Chondrocyte (in vitro differentiated cells): ENCODE measurements at regions not wholly inside any gene's neighbourhood (a gene's known extent, or its start where the extent isn't known, plus 50 kb on each side); places are given as distances from the start of the nearest gene placed in this dataset.

ENCODE experiments used
- DNase-seq: peaks from one replicate; pipeline ENCODE4 v3.0.0; 2021; ENCODE audit warnings: mixed read lengths, low spot score
- H3K27ac Mint-ChIP-seq: one replicate; pipeline ENCODE4 v1.8.0; 2021; ENCODE audit warnings: mild to moderate bottlenecking, moderate library complexity, mixed read lengths; ENCODE audit not compliant: unreplicated experiment
- H3K27me3 Mint-ChIP-seq: 2 replicates; pipeline ENCODE4 v1.8.0; 2021; ENCODE audit warnings: low read depth, mixed read lengths
- H3K36me3 Mint-ChIP-seq: 2 replicates; pipeline ENCODE4 v1.8.0; 2021; ENCODE audit warnings: low read depth, mixed read lengths
- H3K4me1 Mint-ChIP-seq: 2 replicates; pipeline ENCODE4 v1.8.0; 2021; ENCODE audit warnings: low read depth, mild to moderate bottlenecking, mixed read lengths
- H3K4me3 Mint-ChIP-seq: one replicate; pipeline ENCODE4 v1.8.0; 2021; ENCODE audit warnings: mild to moderate bottlenecking, moderate library complexity, mixed read lengths; ENCODE audit not compliant: unreplicated experiment
- H3K9me3 Mint-ChIP-seq: 2 replicates; pipeline ENCODE4 v1.8.0; 2021; ENCODE audit warnings: low read depth, mixed read lengths
- CTCF ChIP-seq: fragments of 200-600 bp; sonication (generic); IDR thresholded peaks from 2 replicates; pipeline ENCODE4 v1.5.0; 2021; ENCODE audit warnings: antibody characterized with exemption, mild to moderate bottlenecking, moderate library complexity

GRCh38 chr5:125657936-125658335 lies 765.3 kb upstream of the GRAMD2B start:
- H3K4me1 Mint-ChIP-seq, result peaks cover 18% of the 10 kb centered on the region
- no peak overlapping the region for H3K27ac Mint-ChIP-seq
- no peak for TF ChIP-seq CTCF
- H3K27me3 Mint-ChIP-seq, result no peaks in the 10 kb centered on the region
- DNase-seq, result no peak
- H3K36me3 Mint-ChIP-seq, result no peaks in the 10 kb centered on the region
- no peak overlapping the region for H3K4me3 Mint-ChIP-seq
- H3K9me3 Mint-ChIP-seq, result no peaks in the 10 kb centered on the region

- TF ChIP-seq CTCF, result no peak
- no peaks in the 10 kb centered on the region for H3K27me3 Mint-ChIP-seq
- no peaks in the 10 kb centered on the region for H3K36me3 Mint-ChIP-seq
- peaks cover 18% of the 10 kb centered on the region for H3K4me1 Mint-ChIP-seq
- H3K4me3 Mint-ChIP-seq, result no peak overlapping the region
- no peak for DNase-seq
- no peaks in the 10 kb centered on the region for H3K9me3 Mint-ChIP-seq
- H3K27ac Mint-ChIP-seq, result peak overlapping the region; percentile 18
These were observed 763.7 kb upstream of the GRAMD2B start for GRCh38 chr5:125659316-125660023.

- TF ChIP-seq CTCF, result no peak
- Mint-ChIP-seq H3K36me3 (no peaks in the 10 kb centered on the region), H3K4me1 (peaks cover 18% of the 10 kb centered on the region), H3K27me3 (no peaks in the 10 kb centered on the region), H3K4me3 (no peak overlapping the region), H3K9me3 (no peaks in the 10 kb centered on the region), H3K27ac (no peak overlapping the region)
- DNase-seq, result no peak
These were observed 762.8 kb upstream of the GRAMD2B start for GRCh38 chr5:125660231-125660895.

GRCh38 chr5:125661584-125661983 lies 761.6 kb upstream of the GRAMD2B start:
- no peak for TF ChIP-seq CTCF
- Mint-ChIP-seq H3K4me3 (no peak overlapping the region), H3K36me3 (peaks cover 3% of the 10 kb centered on the region), H3K27me3 (no peaks in the 10 kb centered on the region), H3K4me1 (peaks cover 18% of the 10 kb centered on the region), H3K27ac (no peak overlapping the region), H3K9me3 (no peaks in the 10 kb centered on the region)
- DNase-seq, result no peak

GRCh38 chr5:125668884-125669283 lies 754.3 kb upstream of the GRAMD2B start:
- H3K9me3 Mint-ChIP-seq, result no peaks in the 10 kb centered on the region
- H3K27me3 Mint-ChIP-seq, result peaks cover 2% of the 10 kb centered on the region
- DNase-seq, result no peak
- no peak overlapping the region for H3K4me3 Mint-ChIP-seq
- TF ChIP-seq CTCF, result no peak
- H3K27ac Mint-ChIP-seq, result no peak overlapping the region
- peaks cover 4% of the 10 kb centered on the region for H3K36me3 Mint-ChIP-seq
- no peaks in the 10 kb centered on the region for H3K4me1 Mint-ChIP-seq
